ENCODE measurements at regions not wholly inside any gene's neighbourhood (a gene's known extent, or its start where the extent isn't known, plus 50 kb on each side); places are given as distances from the start of the nearest gene placed in this dataset.

- DNase-seq, result no peak
Observed at GRCh38 chr5:98085593-98085992, 687.9 kb upstream of the RGMB start.

GRCh38 chr5:98095072-98095471 lies 678.4 kb upstream of the RGMB start:
- no peak for DNase-seq

DNA sequence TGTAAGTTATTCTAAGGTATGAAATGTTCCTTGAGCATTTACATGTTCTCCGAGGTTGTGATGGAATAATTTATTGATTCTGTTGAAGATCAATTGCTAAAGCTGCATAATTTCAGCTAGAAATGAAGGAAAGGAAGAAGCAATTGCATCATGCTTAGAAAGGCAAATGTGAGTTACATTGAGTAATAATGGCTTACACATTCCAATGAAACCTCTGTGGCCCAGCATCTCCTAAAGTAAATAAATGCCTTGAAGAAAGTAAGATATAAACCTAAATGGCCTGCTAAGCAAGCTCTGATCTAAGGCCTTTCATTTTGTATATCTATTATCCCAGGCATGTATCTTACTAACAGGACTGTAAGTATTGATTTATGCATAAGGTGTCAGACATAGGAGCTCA lies 677.3 kb upstream of the RGMB start:
- no peak for DNase-seq

- no peak for DNase-seq
Observed at GRCh38 chr5:98099448-98100105, 673.9 kb upstream of the RGMB start.

DNA sequence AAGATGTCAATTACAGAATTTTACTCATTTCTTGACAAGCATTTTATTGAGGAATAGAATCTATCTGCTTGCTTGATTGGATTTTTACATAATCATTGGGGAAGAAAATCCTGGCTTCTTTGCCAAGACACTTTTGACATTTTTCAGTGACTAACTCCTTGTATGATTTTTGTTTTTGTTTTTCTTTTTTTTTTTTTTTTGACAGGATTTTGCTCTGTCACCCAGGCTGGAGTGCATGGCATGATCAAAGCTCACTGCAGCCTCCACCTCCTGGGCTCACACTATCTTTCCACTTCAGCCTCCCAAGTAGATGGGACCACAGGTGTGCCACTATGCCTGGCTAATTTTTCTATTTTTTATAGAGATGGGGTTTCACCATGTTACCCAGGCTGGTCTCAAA lies 672.3 kb upstream of the RGMB start:
- no peak for DNase-seq

GRCh38 chr5:98102936-98103335 lies 670.5 kb upstream of the RGMB start:
- DNase-seq, result no peak

- DNase-seq, result no peak
Observed at GRCh38 chr5:98103807-98104206, 669.7 kb upstream of the RGMB start.

DNA sequence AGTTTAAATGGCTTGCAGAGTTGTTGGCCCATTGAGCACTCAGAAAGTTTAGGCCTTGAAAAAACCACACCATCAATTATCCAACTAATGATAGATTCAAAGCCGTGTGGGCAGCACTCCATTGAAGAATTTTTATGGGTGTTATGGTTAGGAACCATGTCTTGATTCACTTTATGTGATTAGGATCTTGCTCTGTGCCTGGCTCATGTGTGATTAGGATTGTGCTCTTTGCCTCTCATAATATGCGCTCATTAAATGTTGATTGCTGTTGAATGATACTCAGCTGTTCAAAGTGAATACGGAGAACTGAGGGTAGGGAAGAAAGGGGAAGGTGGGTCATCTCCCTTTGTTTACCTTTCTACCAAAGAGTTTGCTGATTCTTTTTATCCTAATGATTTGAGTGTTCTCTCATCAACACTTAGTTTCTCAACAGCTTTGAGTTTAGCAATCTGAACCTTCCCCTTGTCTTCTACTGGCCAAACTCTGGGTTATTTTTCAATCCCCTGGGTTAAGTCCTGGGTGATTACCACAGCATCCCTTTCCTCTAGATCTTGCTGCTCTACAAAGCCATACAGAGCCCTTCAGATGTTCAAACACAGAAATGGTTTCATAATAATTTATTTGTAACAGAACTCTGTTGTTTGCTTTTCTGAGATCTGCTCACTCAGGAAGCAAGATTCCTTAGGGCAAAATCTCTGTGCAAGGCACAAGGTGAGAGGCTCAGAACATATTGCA lies 668.8 kb upstream of the RGMB start:
- DNase-seq, result no peak

- no peak for DNase-seq
Observed at GRCh38 chr5:98105681-98106080, 667.8 kb upstream of the RGMB start.

DNA sequence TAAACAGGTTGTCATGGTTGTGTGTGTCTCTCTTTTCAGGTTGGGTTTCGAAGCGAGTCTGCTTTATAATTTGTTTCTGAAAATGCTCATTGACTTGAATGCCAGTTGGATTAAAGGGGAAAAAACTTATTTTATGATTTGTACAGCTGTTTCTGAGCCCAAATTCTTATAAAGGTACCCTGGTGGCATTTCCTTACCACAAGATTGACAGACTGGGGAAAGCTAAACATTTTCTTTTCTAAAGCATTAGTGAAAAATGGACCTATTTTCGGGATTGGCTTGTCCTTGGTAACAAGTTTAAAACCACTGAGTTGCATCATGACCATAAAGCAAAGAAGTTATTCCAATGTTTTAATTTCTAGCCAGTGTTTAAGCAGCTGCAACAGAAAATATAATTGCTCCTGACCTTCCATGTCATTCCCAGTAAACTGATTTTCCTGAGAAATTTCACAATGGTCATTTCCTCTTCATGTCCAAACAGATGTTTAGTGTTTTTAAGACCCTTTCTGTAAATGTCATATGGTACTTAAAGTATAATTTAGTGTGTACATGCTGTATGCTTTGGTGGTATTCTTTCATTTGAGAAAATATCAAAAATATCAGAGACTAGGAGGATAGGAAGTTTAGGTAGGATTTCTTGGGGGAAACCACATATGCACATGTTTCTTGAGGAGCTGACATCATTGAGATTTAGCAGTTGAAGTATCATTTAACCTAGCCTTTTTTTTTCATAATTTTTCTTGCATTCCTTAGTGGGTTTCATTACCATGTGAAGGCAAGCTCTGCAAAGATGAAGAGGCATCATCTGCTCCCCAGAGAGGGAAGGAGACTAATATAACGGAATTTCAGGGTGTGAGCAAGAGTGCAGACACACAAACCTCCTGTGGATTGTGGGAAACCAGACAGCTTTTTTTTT lies 667.1 kb upstream of the RGMB start:
- no peak for DNase-seq

DNA sequence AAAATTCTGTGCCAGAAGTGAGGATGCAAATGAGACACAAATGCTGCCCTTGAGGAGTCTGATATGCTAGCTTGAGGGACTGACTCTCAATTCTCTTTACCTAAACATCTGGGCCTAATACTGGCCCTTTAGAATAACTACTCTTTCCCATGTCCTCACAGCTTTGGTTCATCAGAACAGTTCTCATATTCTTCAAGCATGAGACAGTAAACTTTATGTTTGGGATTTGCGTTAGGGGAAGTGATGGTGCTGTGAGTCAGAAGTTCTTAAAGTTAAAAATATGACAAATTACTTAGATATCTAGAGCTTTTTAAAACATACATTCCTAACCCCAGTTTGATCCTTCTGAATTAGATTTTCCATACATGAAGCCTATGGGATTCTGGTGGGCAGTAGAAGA lies 665.0 kb upstream of the RGMB start:
- no peak for DNase-seq

DNA sequence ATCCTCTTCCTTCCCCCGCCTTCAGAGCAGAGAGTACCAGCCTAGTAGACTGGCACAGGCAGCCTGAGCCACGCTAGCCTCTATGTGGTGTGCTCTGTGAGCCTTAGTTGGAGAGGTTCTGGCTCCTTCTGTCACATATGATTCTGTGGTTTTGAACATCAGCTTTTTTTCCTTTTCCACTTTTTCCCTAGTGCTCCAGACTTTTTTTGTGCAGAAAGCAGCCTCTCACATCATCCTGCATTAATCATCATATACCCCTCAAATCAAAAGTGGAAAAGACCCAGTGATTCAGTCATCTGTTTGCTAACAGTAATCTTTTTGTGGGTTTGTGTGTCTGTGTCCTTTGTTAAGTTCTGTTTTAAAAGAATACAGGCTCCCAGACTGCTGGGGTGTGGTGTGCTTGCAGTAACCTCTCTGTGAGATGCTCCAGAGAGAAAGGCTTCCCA lies 663.9 kb upstream of the RGMB start:
- no peak for DNase-seq

- no peak for DNase-seq
Observed at GRCh38 chr5:98110282-98110691, 663.2 kb upstream of the RGMB start.

DNA sequence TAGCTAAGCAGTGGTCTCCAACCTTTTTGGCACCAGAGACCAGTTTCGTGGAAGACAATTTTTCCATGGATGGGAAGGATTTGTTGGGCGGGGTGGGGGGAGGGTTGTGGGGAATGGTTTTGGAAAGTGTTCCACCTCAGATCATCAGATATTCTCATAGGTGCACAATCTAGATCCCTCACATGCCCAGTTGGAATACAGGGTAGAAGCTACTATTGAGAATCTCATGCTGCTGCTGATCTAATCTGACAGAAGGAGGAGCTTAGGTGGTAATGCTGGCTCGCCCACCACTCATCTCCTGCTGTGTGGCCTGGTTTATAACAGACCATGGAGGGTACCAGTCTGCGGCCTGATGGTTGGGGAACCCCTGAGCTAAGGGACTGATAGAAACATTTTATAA lies 662.7 kb upstream of the RGMB start:
- no peak for DNase-seq

DNA sequence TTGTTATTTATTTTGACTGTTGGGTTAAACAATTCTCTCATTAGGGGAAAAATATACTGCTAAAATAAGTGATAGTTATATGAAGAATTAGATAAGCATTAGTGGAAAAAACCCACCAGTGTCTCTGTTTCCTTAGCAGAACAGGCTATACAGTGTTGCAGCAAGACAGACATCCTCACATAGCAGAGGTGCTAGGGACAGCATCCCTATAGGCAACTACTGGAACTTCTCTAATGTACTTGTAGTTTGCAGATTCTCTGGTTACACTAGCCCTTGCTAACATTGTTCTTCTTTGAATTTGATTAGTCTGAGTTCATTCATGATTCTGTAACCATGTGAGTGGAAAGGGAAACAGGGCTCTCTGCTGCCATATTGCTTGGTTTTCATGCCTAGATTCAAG lies 661.8 kb upstream of the RGMB start:
- DNase-seq, result no peak

DNA sequence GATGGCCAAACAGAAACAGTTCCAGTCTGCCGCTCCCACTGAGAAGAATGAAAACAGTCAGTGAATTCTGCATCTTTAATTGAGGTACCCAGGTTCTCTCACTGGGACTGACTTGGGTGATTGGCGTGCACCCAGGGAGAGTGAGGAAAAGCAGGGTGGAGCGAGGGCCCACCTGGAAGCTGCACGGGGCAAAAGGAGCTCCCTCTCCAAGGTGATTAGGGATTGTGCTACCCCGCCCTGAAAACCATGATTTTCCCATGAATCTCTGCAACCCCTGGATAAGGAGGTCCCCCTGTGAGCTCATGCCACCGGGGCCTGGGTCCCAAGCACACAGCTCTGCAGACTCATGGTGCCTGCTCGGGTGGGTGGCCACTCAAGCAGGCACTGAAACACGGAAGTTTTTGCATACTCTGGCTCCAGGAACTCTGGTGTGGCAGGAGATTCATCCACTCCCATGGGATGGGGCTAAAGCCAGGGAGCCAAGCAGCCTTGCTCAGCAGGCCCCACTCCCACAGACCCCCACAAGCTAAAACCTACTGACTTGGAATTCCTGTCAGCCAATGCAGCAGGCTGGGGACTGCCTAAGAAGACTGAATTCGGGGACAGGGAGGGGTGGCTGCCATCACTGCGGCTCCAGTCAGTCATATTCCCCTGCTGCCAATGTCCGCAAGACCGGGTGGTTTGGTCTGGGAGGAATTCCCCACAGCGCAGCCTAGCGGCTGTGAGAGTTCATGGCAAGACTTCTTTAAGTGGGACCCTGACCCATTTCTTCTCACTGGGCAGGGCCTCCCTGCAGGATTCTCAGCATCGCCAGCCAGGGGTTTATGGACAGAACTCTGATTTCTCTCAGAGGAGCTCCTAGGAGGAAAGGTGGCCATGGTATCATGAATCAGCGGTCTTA lies 652.2 kb upstream of the RGMB start:
- no peak for DNase-seq

DNA sequence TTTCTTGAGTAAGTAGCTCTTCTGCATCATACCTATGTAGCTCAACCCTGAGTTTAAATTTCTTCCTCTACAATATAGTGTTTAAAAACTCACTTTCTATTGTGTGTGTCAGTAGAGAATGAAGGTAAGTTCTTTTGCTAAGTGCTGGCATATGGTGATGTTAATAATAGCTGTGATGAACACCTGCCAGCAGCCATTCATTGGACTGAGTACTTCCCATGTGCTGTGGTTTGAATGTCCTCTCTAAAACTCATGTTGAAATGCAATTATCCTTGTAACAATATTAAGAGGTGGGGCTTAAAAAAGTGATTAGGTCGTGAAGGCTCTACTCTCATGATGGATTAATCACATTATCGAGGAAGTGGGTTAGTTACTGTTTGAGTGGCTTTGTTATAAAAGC lies 645.2 kb upstream of the RGMB start:
- no peak for DNase-seq

DNA sequence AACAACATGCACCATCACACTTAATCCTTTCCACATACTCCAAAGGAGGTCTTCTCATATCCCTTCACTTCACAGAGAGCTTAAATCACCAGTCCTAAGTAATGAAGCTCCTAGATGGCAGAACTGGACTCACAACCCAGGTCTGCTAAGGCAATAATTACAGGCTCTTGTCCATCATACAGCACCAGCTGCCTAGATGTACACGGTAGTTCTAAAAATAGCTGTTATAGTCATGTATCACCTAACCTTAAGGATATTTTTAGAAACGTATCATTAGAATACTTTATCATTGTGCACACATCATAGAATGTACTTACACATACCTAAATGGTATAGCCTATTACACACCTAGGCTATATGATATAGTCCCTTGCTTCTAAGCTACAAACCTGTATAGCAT lies 644.6 kb upstream of the RGMB start:
- no peak for DNase-seq

DNA sequence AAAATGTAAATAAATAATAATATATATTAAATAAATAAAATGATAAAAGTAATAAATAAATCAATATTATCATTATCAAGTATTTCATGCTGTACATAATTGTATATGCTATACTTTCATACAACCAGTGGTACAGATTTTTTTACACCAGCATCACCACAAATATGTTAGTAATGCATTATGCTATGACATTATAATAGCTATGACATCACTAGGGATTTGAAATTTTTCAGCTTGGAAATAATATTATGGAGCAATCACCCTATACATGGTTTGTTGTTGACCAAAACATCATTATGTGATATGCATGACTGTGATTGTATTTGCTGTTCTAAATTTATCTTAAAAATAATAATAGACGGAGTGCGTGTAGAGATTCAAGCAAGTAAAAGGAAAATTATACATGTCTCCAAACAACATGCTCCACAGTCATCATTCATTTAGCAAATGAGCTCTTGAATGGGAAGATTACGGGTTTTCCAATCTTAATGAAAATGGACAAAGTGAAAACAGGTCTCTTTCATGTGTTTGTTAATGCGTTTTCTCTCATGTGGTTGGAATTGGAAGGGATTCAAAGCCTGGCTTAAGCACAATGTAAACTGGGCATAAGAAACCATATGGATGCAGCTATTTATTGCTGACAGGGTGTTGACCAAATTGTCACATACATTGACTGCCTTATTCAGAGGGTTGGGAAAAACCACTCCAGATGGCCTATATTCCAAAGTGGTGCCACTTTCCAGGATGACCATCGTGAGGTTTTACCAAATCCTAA lies 643.0 kb upstream of the RGMB start:
- no peak for DNase-seq

- DNase-seq, result no peak
Observed at GRCh38 chr5:98144116-98144515, 629.3 kb upstream of the RGMB start.

- no peak for DNase-seq
Observed at GRCh38 chr5:98144710-98145109, 628.8 kb upstream of the RGMB start.

GRCh38 chr5:98157368-98157767 lies 616.1 kb upstream of the RGMB start:
- no peak for DNase-seq
